MCF 10A (cell line): ENCODE measurements at regions not wholly inside any gene's neighbourhood (a gene's known extent, or its start where the extent isn't known, plus 50 kb on each side); places are given as distances from the start of the nearest gene placed in this dataset.

Experiments used
- BruUV-seq: library from RNA; stranded (reverse); fragments of 400-500 nt; replicated peaks from 2 replicates; lab custom pipeline; 2021; lab: Mats Ljungman, UMichigan
- CTCF ChIA-PET: fragments of 300-600 bp; sonication (Branson Sonifier 250); formaldehyde crosslinking; extraction: SDS; loops from one replicate; lab custom pipeline; 2021; ENCODE audit warnings: antibody characterized with exemption, inconsistent platforms; lab: Yijun Ruan, JAX
- POLR2A ChIA-PET: fragments of 300-600, 350-650 bp; sonication (Branson Sonifier 250); formaldehyde crosslinking; extraction: SDS; loops from one replicate; lab custom pipeline; 2020; ENCODE audit warnings: antibody characterized with exemption, inconsistent platforms; lab: Yijun Ruan, JAX
- DNase-seq: peaks from one replicate; pipeline ENCODE4 v3.0.0-alpha.2; 2018; ENCODE audit not compliant: unreplicated experiment
- H3K27ac Mint-ChIP-seq: one replicate; pipeline ENCODE4 v1.8.0; 2022; ENCODE audit warnings: mild to moderate bottlenecking, low read depth, mixed read lengths; ENCODE audit not compliant: unreplicated experiment
- H3K27me3 Mint-ChIP-seq: one replicate; pipeline ENCODE4 v1.8.0; 2022; ENCODE audit warnings: mixed read lengths; ENCODE audit not compliant: insufficient read depth, unreplicated experiment
- H3K36me3 Mint-ChIP-seq: one replicate; pipeline ENCODE4 v1.8.0; 2022; ENCODE audit warnings: mild to moderate bottlenecking, moderate library complexity, mixed read lengths; ENCODE audit not compliant: insufficient read depth, unreplicated experiment
- H3K4me1 Mint-ChIP-seq: one replicate; pipeline ENCODE4 v1.8.0; 2022; ENCODE audit warnings: mixed read lengths; ENCODE audit not compliant: insufficient read depth, unreplicated experiment
- H3K4me3 Mint-ChIP-seq: one replicate; pipeline ENCODE4 v1.8.0; 2022; ENCODE audit warnings: mild to moderate bottlenecking, moderate library complexity, mixed read lengths; ENCODE audit not compliant: unreplicated experiment
- H3K9me3 Mint-ChIP-seq: one replicate; pipeline ENCODE4 v1.8.0; 2022; ENCODE audit warnings: mixed read lengths; ENCODE audit not compliant: unreplicated experiment
- intact Hi-C: fragments of 100-400 bp; cut with micrococcal nuclease; formaldehyde crosslinking; loops from 2 replicates; pipeline ENCODE4 v1.14.1; 2022
- TF ChIP-seq, protein P1 (sequence below): fragments of 200-600 bp; IDR thresholded peaks from one replicate; pipeline ENCODE4 v1.8.0; 2022; ENCODE audit warnings: antibody characterized with exemption, mild to moderate bottlenecking; ENCODE audit not compliant: unreplicated experiment

DNA sequence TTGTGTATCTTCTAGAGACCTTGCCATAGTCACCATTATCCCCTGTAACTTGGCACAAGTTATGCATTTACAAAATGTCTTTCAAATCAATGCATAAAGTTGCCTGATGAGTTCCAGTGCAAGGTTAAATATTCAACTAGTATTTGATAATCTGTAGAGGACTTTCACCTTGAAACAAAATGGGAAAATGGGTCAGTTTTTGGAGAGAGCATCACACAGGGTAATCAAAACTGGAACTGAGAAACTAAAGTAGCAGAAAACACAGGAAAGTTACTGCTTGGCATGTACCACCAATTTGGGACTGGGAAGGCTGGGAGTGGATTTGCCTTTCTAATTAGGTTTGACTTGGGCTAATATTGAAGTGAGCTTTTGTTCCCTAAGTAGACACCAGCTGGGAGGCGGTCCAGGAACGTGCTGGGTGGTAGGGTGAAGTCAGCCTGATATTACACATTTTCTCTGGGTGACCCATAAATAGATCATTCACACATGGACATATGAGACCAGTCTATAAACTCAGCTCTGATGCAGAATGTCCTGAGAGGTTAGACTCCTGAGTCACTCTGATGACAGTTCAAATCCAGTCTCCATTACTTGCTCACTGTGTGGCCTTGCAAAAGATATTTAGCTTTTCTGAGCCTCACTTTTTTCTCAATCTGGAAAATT, 152.3 kb downstream of the PCTP start:
- DNase-seq, result no peak
- H3K4me3 Mint-ChIP-seq, result no peak overlapping the region
- H3K36me3 Mint-ChIP-seq, result no peaks in the 10 kb centered on the region
- no peaks in the 10 kb centered on the region for H3K4me1 Mint-ChIP-seq
- H3K27ac Mint-ChIP-seq, result no peak overlapping the region
- BruUV-seq, result no TSS peak
- no peaks in the 10 kb centered on the region for H3K9me3 Mint-ChIP-seq
- TF ChIP-seq, protein P1, sequence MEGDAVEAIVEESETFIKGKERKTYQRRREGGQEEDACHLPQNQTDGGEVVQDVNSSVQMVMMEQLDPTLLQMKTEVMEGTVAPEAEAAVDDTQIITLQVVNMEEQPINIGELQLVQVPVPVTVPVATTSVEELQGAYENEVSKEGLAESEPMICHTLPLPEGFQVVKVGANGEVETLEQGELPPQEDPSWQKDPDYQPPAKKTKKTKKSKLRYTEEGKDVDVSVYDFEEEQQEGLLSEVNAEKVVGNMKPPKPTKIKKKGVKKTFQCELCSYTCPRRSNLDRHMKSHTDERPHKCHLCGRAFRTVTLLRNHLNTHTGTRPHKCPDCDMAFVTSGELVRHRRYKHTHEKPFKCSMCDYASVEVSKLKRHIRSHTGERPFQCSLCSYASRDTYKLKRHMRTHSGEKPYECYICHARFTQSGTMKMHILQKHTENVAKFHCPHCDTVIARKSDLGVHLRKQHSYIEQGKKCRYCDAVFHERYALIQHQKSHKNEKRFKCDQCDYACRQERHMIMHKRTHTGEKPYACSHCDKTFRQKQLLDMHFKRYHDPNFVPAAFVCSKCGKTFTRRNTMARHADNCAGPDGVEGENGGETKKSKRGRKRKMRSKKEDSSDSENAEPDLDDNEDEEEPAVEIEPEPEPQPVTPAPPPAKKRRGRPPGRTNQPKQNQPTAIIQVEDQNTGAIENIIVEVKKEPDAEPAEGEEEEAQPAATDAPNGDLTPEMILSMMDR, result no peak
- CTCF ChIA-PET, result no interaction called here
- no peaks in the 10 kb centered on the region for H3K27me3 Mint-ChIP-seq
- POLR2A ChIA-PET, result no interaction called here
- intact Hi-C loops, result no loop called here

GRCh38 chr17:55909776-55910175, 158.9 kb downstream of the PCTP start:
- BruUV-seq, result no TSS peak
- no peaks in the 10 kb centered on the region for H3K36me3 Mint-ChIP-seq

GRCh38 chr17:55911186-55911585, 160.3 kb downstream of the PCTP start:
- intact Hi-C loops, result no loop called here
- BruUV-seq, result no TSS peak
- H3K4me3 Mint-ChIP-seq, result no peak overlapping the region
- H3K27ac Mint-ChIP-seq, result no peak overlapping the region
- H3K36me3 Mint-ChIP-seq, result no peaks in the 10 kb centered on the region
- no peaks in the 10 kb centered on the region for H3K27me3 Mint-ChIP-seq
- no peaks in the 10 kb centered on the region for H3K4me1 Mint-ChIP-seq
- H3K9me3 Mint-ChIP-seq, result peaks cover 10% of the 10 kb centered on the region
- ChIA-PET CTCF (no interaction called here), POLR2A (no interaction called here)
- TF ChIP-seq, protein P1, result no peak
- DNase-seq, result no peak

More at GRCh38 chr17:55909776-55910175, 158.9 kb downstream of the PCTP start:
- Mint-ChIP-seq H3K27me3 (no peaks in the 10 kb centered on the region), H3K4me1 (no peaks in the 10 kb centered on the region), H3K27ac (no peak overlapping the region), H3K4me3 (no peak overlapping the region), H3K9me3 (peaks cover 10% of the 10 kb centered on the region)
- POLR2A ChIA-PET, result no interaction called here
- DNase-seq, result no peak
- CTCF ChIA-PET, result interaction anchor here (0.6 kb wide), 1 partner anchor 723 kb away, joined by 3 read pairs; no protein-coding TSS in a partner anchor
- intact Hi-C loops, result no loop called here
- TF ChIP-seq, protein P1, result no peak

DNA sequence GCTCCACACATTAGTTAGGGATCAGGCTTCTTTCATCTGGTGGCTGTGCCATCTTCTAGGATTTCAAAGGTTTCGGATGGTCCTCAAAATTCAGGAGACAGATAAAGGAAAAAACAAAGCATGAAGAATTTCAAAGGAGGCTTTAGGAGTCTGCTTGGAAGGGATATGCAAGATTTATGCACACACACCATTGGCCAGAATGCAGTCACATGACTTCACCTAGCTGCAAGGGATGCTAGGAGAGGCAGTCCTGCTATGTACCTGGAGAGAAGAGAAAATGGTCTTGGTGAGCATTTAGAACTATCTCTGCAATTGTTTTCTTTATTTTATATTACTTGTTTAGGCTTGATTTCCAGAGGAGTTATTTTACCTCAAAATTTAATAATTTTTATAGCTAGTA, 174.6 kb downstream of the PCTP start:
- no peaks in the 10 kb centered on the region for H3K4me1 Mint-ChIP-seq
- DNase-seq, result no peak
- H3K9me3 Mint-ChIP-seq, result peaks cover 13% of the 10 kb centered on the region
- H3K36me3 Mint-ChIP-seq, result no peaks in the 10 kb centered on the region
- no peak overlapping the region for H3K27ac Mint-ChIP-seq
- POLR2A ChIA-PET, result interaction anchor here (1.2 kb wide), 1 partner anchor 9 kb away, joined by 3 read pairs; no protein-coding TSS in a partner anchor
- no TSS peak for BruUV-seq
- no peaks in the 10 kb centered on the region for H3K27me3 Mint-ChIP-seq
- TF ChIP-seq, protein P1, result no peak
- intact Hi-C loops, result no loop called here
- H3K4me3 Mint-ChIP-seq, result no peak overlapping the region
- CTCF ChIA-PET, result no interaction called here
